ENCODE measurements at regions not wholly inside any gene's neighbourhood (a gene's known extent, or its start where the extent isn't known, plus 50 kb on each side); places are given as distances from the start of the nearest gene placed in this dataset.

GRCh38 chr2:62381656-62382055 lies 124.3 kb downstream of the TMEM17 start:
- TF ChIP-seq CTCF (IDR thresholded peaks at IDR 0.05; ENCODE audit: low read length) (no peak), EZH2 (IDR thresholded peaks at IDR 0.05; ENCODE audit: borderline replicate concordance, low read length) (no peak)

Data from OCI-LY1 (cell line).